ENCODE measurements at regions not wholly inside any gene's neighbourhood (a gene's known extent, or its start where the extent isn't known, plus 50 kb on each side); places are given as distances from the start of the nearest gene placed in this dataset.
"Not testable (repeated sequence)": the region's sequence is repeated elsewhere in the genome, so short reads cannot be mapped to it uniquely, and the experiment has no call there.

- no peaks in the 10 kb centered on the region for H3K4me1 ChIP-seq
- H3K36me3 ChIP-seq, result no peaks in the 10 kb centered on the region
- TF ChIP-seq POLR2A (IDR thresholded peaks at IDR 0.05) (no peak), CTCF (IDR thresholded peaks at IDR 0.05) (no peak)
- DNase-seq, result no peak
- no peak overlapping the region for H3K4me3 ChIP-seq
- no peak overlapping the region for H3K27ac ChIP-seq
- no peaks in the 10 kb centered on the region for H3K27me3 ChIP-seq
- intact Hi-C loops (cut with DNase I; ENCODE audit: low total_unique reads), result no loop called here
- H3K9me3 ChIP-seq, result no peaks in the 10 kb centered on the region
These were observed 157.5 kb downstream of the XPNPEP1 start for GRCh38 chr10:109765838-109766237.

- Histone ChIP-seq H3K27me3 (no peaks in the 10 kb centered on the region), H3K36me3 (no peaks in the 10 kb centered on the region), H3K4me1 (no peaks in the 10 kb centered on the region), H3K4me3 (no peak overlapping the region), H3K27ac (no peak overlapping the region), H3K9me3 (no peaks in the 10 kb centered on the region)
- DNase-seq, result no peak
- TF ChIP-seq POLR2A (IDR thresholded peaks at IDR 0.05) (no peak), CTCF (IDR thresholded peaks at IDR 0.05) (no peak)
- intact Hi-C loops (cut with DNase I; ENCODE audit: low total_unique reads), result no loop called here
These were observed 160.8 kb downstream of the XPNPEP1 start for GRCh38 chr10:109762555-109762954.

GRCh38 chr10:109757670-109758069 lies 165.6 kb downstream of the XPNPEP1 start:
- H3K27me3 ChIP-seq; H3K9me3 ChIP-seq; H3K36me3 ChIP-seq; intact Hi-C loops (cut with DNase I; ENCODE audit: low total_unique reads); DNase-seq; H3K4me3 ChIP-seq; H3K27ac ChIP-seq; H3K4me1 ChIP-seq: not testable (repeated sequence)

GRCh38 chr10:109746861-109747260 lies 176.4 kb downstream of the XPNPEP1 start:
- no peak for DNase-seq
- H3K27ac ChIP-seq, result no peak overlapping the region
- H3K4me3 ChIP-seq, result no peak overlapping the region
- no peaks in the 10 kb centered on the region for H3K27me3 ChIP-seq
- no peaks in the 10 kb centered on the region for H3K9me3 ChIP-seq
- H3K36me3 ChIP-seq, result no peaks in the 10 kb centered on the region
- peaks cover 0 to 6% of the 10 kb centered on the region in 2 donors for H3K4me1 ChIP-seq
- no peak for TF ChIP-seq POLR2A (IDR thresholded peaks at IDR 0.05)
- TF ChIP-seq CTCF (IDR thresholded peaks at IDR 0.05), result no peak
- intact Hi-C loops (cut with DNase I; ENCODE audit: low total_unique reads), result no loop called here

GRCh38 chr10:109744020-109744419 lies 179.3 kb downstream of the XPNPEP1 start:
- no peak overlapping the region for H3K4me3 ChIP-seq
- TF ChIP-seq CTCF (IDR thresholded peaks at IDR 0.05) (no peak), POLR2A (IDR thresholded peaks at IDR 0.05) (no peak)
- DNase-seq, result no peak
- no peaks in the 10 kb centered on the region for H3K36me3 ChIP-seq
- intact Hi-C loops (cut with DNase I; ENCODE audit: low total_unique reads), result no loop called here
- H3K9me3 ChIP-seq, result no peaks in the 10 kb centered on the region
- H3K4me1 ChIP-seq, result peaks cover 0 to 6% of the 10 kb centered on the region in 2 donors
- no peak overlapping the region for H3K27ac ChIP-seq
- no peaks in the 10 kb centered on the region for H3K27me3 ChIP-seq

GRCh38 chr10:109743574-109743973 lies 179.7 kb downstream of the XPNPEP1 start:
- no peak overlapping the region for H3K27ac ChIP-seq
- intact Hi-C loops (cut with DNase I; ENCODE audit: low total_unique reads), result no loop called here

More at GRCh38 chr10:109743574-109743973, 179.7 kb downstream of the XPNPEP1 start:
- no peak for TF ChIP-seq CTCF (IDR thresholded peaks at IDR 0.05)
- no peak for TF ChIP-seq POLR2A (IDR thresholded peaks at IDR 0.05)
- H3K36me3 ChIP-seq, result no peaks in the 10 kb centered on the region
- H3K4me3 ChIP-seq, result no peak overlapping the region
- no peaks in the 10 kb centered on the region for H3K27me3 ChIP-seq
- no peaks in the 10 kb centered on the region for H3K9me3 ChIP-seq
- DNase-seq, result no peak
- H3K4me1 ChIP-seq, result peaks cover 0 to 6% of the 10 kb centered on the region in 2 donors

Measured in uterus (tissue), 3 donors.